Vagina (tissue), 2 donors: ENCODE measurements at regions not wholly inside any gene's neighbourhood (a gene's known extent, or its start where the extent isn't known, plus 50 kb on each side); places are given as distances from the start of the nearest gene placed in this dataset.
"Not testable (repeated sequence)": the region's sequence is repeated elsewhere in the genome, so short reads cannot be mapped to it uniquely, and the experiment has no call there.

Source experiments
- CTCF ChIP-seq, 3 experiments: fragments of 450-650 bp in 2 of 3; fragments of 200-600 bp in 1 of 3; sonication (generic) in 1 of 3; IDR thresholded peaks; one replicate each; pipeline ENCODE4 v1.5.1; 2017 to 2019; ENCODE audit warnings: antibody characterized with exemption in 3 of 3, mild to moderate bottlenecking in 2 of 3, moderate library complexity in 2 of 3
- POLR2A ChIP-seq, 2 donors: fragments of 450-650 bp; IDR thresholded peaks; one replicate each; pipeline ENCODE4 v1.6.1; 2017; ENCODE audit warnings: antibody characterized with exemption in 2 of 2, mild to moderate bottlenecking in 2 of 2, moderate library complexity in 2 of 2
- POLR2AphosphoS5 ChIP-seq, 2 donors: sonication (generic); formaldehyde crosslinking; IDR thresholded peaks; one replicate each; pipeline ENCODE4 v1.9.0; 2017; ENCODE audit warnings: antibody characterized with exemption in 2 of 2, mild to moderate bottlenecking in 2 of 2, low read depth in 1 of 2; ENCODE audit not compliant: insufficient read depth in 1 of 2

- not testable (repeated sequence) for TF ChIP-seq CTCF (IDR thresholded peaks at IDR 0.05); POLR2A (IDR thresholded peaks at IDR 0.05); POLR2AphosphoS5 (IDR thresholded peaks at IDR 0.05; ENCODE audit: insufficient read depth in 1 of 2, low read depth in 1 of 2)
Observed at GRCh38 chr9:66764799-66765493, 135.6 kb upstream of the ZNF658 start.
